ENCODE measurements at regions not wholly inside any gene's neighbourhood (a gene's known extent, or its start where the extent isn't known, plus 50 kb on each side); places are given as distances from the start of the nearest gene placed in this dataset.

DNA sequence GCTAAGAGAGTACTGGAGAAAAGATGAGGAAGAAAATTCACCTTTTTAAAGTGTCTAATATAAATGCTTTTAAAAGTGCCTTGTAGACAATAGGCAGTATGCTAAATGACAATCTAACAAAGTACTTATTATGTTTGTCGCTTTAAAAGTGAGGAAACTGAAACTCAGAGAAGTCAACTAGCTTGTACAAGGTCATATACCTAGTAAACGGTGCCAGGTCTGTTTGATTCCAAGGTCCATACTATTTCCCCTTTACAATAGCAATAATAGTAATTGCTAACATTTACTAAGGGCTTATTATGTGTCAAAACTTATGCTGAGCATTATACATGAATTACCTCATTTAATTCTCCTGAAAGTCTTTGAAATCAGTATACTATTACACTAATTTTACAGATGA is 328.6 kb upstream of the SLC24A2 start:
- Histone ChIP-seq H4K20me1 (ENCODE audit: insufficient read depth, low read length) (no peaks in the 10 kb centered on the region), H3K4me2 (ENCODE audit: low read depth, low read length) (no peak overlapping the region), H4K8ac (ENCODE audit: low read depth in 2 of 2, low read length in 2 of 2) (no peak overlapping the region), H3K27me3 (ENCODE audit: control insufficient read depth, insufficient read depth, low read length) (no peaks in the 10 kb centered on the region; the same call in 1 of the 2 replicates), H4K5ac (ENCODE audit: low read depth, low read length) (no peak overlapping the region), H3K79me1 (ENCODE audit: low read depth in 1 of 2, low read length in 2 of 2) (no peaks in the 10 kb centered on the region), H3K14ac (replicated peaks; ENCODE audit: low read depth, low read length) (no peak overlapping the region), H3K9me3 (ENCODE audit: control insufficient read depth, insufficient read depth, low read length) (no peaks in the 10 kb centered on the region), H2BK15ac (ENCODE audit: low read depth, low read length) (no peak overlapping the region), H2BK5ac (ENCODE audit: low read depth, low read length, poor library complexity, severe bottlenecking) (no peak overlapping the region), H2AK9ac (replicated peaks; ENCODE audit: low read depth, low read length, poor library complexity) (no peak overlapping the region), H3K4ac (ENCODE audit: low read depth, low read length) (no peak overlapping the region), H2AK5ac (ENCODE audit: low read depth, low read length) (no peak overlapping the region), H3K4me3 (ENCODE audit: insufficient read depth, low read depth, low read length) (no peak overlapping the region), H3K18ac (ENCODE audit: low read depth, low read length) (no peak overlapping the region), H3K4me1 (ENCODE audit: control insufficient read depth, insufficient read depth, low read length) (no peaks in the 10 kb centered on the region), H3K36me3 (ENCODE audit: control insufficient read depth, insufficient read depth, low read length) (no peaks in the 10 kb centered on the region), H3K9ac (ENCODE audit: low read depth, low read length) (no peak overlapping the region), H3K27ac (ENCODE audit: insufficient read depth, low read length) (no peak overlapping the region), H2BK120ac (ENCODE audit: low read depth, low read length) (no peak overlapping the region), H4K91ac (ENCODE audit: insufficient read depth, low read depth, low read length) (no peak overlapping the region), H2AFZ (replicated peaks; ENCODE audit: low read length, poor library complexity) (no peak overlapping the region), H3K9me1 (ENCODE audit: insufficient read depth, low read length) (no peaks in the 10 kb centered on the region), H3K23ac (ENCODE audit: low read depth, low read length) (no peak overlapping the region), H2BK20ac (ENCODE audit: low read depth, low read length) (no peak overlapping the region), H3K56ac (ENCODE audit: extremely low read depth, insufficient read depth, low read length) (no peak overlapping the region)
- no CpG with 5 or more reads among the region's 2 CpGs for WGBS, 2 experiments (ENCODE audit: extremely low coverage in 2 of 2, insufficient read length in 1 of 2)
- intact Hi-C loops (cut with micrococcal nuclease) = no loop called here
- TF ChIP-seq MXI1 (IDR thresholded peaks at IDR 0.05; ENCODE audit: borderline replicate concordance, low read depth, low read length) = no peak
- DNase-seq = no peak
- BruUV-seq (replicated peaks) = no TSS peak
- in situ Hi-C loops (cut with MboI; ENCODE audit: low sequenced_read_pairs) = no loop called here
- POLR2A ChIA-PET (ENCODE audit: unreplicated experiment) = no interaction called here
- CTCF ChIA-PET = no interaction called here
- dilution Hi-C loops (cut with HindIII; ENCODE audit: low sequenced_read_pairs, unreplicated experiment) = no loop called here
- ATAC-seq (ENCODE audit: low read depth) = no peak
